ENCODE measurements at regions not wholly inside any gene's neighbourhood (a gene's known extent, or its start where the extent isn't known, plus 50 kb on each side); places are given as distances from the start of the nearest gene placed in this dataset.
"Not testable (repeated sequence)": the region's sequence is repeated elsewhere in the genome, so short reads cannot be mapped to it uniquely, and the experiment has no call there.

- not testable (repeated sequence) for DNase-seq
Observed at GRCh38 chr13:50510885-50511545, 332.5 kb downstream of the DLEU7 start.

GRCh38 chr13:50511877-50512341 is 331.6 kb downstream of the DLEU7 start:
- DNase-seq: no peak

GRCh38 chr13:50512474-50513299 is 330.8 kb downstream of the DLEU7 start:
- DNase-seq: no peak

GRCh38 chr13:50513300-50513877 is 330.1 kb downstream of the DLEU7 start:
- no peak for DNase-seq

- no peak for DNase-seq
Observed at GRCh38 chr13:50514249-50514648, 329.2 kb downstream of the DLEU7 start.

- no peak for DNase-seq
Observed at GRCh38 chr13:50518131-50518530, 325.4 kb downstream of the DLEU7 start.

GRCh38 chr13:50518781-50519201 is 324.7 kb downstream of the DLEU7 start:
- no peak for DNase-seq

- no peak for DNase-seq
Observed at GRCh38 chr13:50519866-50520265, 323.6 kb downstream of the DLEU7 start.

GRCh38 chr13:50521006-50521830 is 322.3 kb downstream of the DLEU7 start:
- DNase-seq: no peak

GRCh38 chr13:50521831-50522149 is 321.7 kb downstream of the DLEU7 start:
- no peak for DNase-seq

GRCh38 chr13:50522506-50522905 is 321.0 kb downstream of the DLEU7 start:
- DNase-seq: no peak

- no peak for DNase-seq
Observed at GRCh38 chr13:50523307-50523706, 320.2 kb downstream of the DLEU7 start.

- no peak for DNase-seq
Observed at GRCh38 chr13:50524560-50524959, 318.9 kb downstream of the DLEU7 start.

GRCh38 chr13:50526661-50527071 is 316.8 kb downstream of the DLEU7 start:
- no peak for DNase-seq

- no peak for DNase-seq
Observed at GRCh38 chr13:50527188-50527587, 316.3 kb downstream of the DLEU7 start.

- no peak for DNase-seq
Observed at GRCh38 chr13:50527612-50528509, 315.6 kb downstream of the DLEU7 start.

- no peak for DNase-seq
Observed at GRCh38 chr13:50529154-50529882, 314.2 kb downstream of the DLEU7 start.

GRCh38 chr13:50531917-50532899 is 311.3 kb downstream of the DLEU7 start:
- DNase-seq: no peak

- no peak for DNase-seq
Observed at GRCh38 chr13:50535050-50535449, 308.4 kb downstream of the DLEU7 start.

GRCh38 chr13:50537029-50537428 is 306.5 kb downstream of the DLEU7 start:
- no peak for DNase-seq

Data from NCI-H524 treated with DMSO at 0.1 percent for 48 hours (cell line).